Mesenchymal stem cell (in vitro differentiated cells and primary cell): ENCODE measurements at regions not wholly inside any gene's neighbourhood (a gene's known extent, or its start where the extent isn't known, plus 50 kb on each side); places are given as distances from the start of the nearest gene placed in this dataset.

Source experiments
- DNase-seq: peaks from one replicate; pipeline ENCODE4 v3.0.0-alpha.2; 2013
- H2AFZ ChIP-seq: one replicate; pipeline ENCODE4 v1.6.1; 2013; ENCODE audit warnings: low read depth, mild to moderate bottlenecking, control low read depth, inconsistent platforms, low read length, moderate library complexity
- H2AK5ac ChIP-seq: 2 replicates; pipeline ENCODE4 v1.6.1; 2013; ENCODE audit warnings: low read length, moderate library complexity, mild to moderate bottlenecking, inconsistent platforms; ENCODE audit not compliant: severe bottlenecking
- H2BK120ac ChIP-seq: one replicate; pipeline ENCODE4 v1.6.1; 2013; ENCODE audit warnings: low read depth, mild to moderate bottlenecking, inconsistent platforms, low read length, moderate library complexity
- H2BK12ac ChIP-seq, 2 experiments: one replicate each; pipeline ENCODE4 v1.6.1; 2013; ENCODE audit warnings: inconsistent platforms in 2 of 2, low read length in 2 of 2, mild to moderate bottlenecking in 2 of 2, moderate library complexity in 2 of 2, control low read depth in 1 of 2
- H2BK15ac ChIP-seq: one replicate; pipeline ENCODE4 v1.6.1; 2013; ENCODE audit warnings: mild to moderate bottlenecking, low read depth, inconsistent platforms; ENCODE audit not compliant: poor library complexity, severe bottlenecking
- H2BK5ac ChIP-seq: 2 replicates; pipeline ENCODE4 v1.6.1; 2013; ENCODE audit warnings: low read depth, mild to moderate bottlenecking, low read length, control low read depth, inconsistent platforms; ENCODE audit not compliant: poor library complexity, severe bottlenecking
- H3K14ac ChIP-seq, 2 experiments: one replicate each; pipeline ENCODE4 v1.6.1; 2013; ENCODE audit warnings: inconsistent platforms in 2 of 2, low read length in 2 of 2, control low read depth in 1 of 2, mild to moderate bottlenecking in 1 of 2, moderate library complexity in 1 of 2
- H3K18ac ChIP-seq, 2 experiments: one replicate each; pipeline ENCODE4 v1.6.1; 2013; ENCODE audit warnings: inconsistent platforms in 2 of 2, low read length in 2 of 2, control low read depth in 1 of 2, low read depth in 1 of 2, mild to moderate bottlenecking in 1 of 2
- H3K23ac ChIP-seq, 2 experiments: one replicate each; pipeline ENCODE4 v1.6.1; 2013; ENCODE audit warnings: inconsistent platforms in 2 of 2, low read length in 2 of 2, mild to moderate bottlenecking in 2 of 2, moderate library complexity in 2 of 2, control low read depth in 1 of 2
- H3K27ac ChIP-seq: 2 replicates; pipeline ENCODE4 v1.5.1; 2013; ENCODE audit warnings: mild to moderate bottlenecking, moderate library complexity, low read length, control low read depth, inconsistent platforms; ENCODE audit not compliant: poor library complexity, severe bottlenecking
- H3K27me3 ChIP-seq, 2 experiments: 2 replicates each; pipeline versions ENCODE4 v1.6.1 to v1.7.0; 2013; ENCODE audit warnings: low read length in 2 of 2, mild to moderate bottlenecking in 2 of 2, moderate library complexity in 2 of 2, control low read depth in 1 of 2, inconsistent platforms in 1 of 2; ENCODE audit not compliant: control insufficient read depth in 1 of 2, insufficient read depth in 1 of 2
- H3K36me3 ChIP-seq, 2 experiments: 2 replicates each; pipeline versions ENCODE4 v1.6.1 to v1.7.0; 2013; ENCODE audit warnings: low read length in 2 of 2, control low read depth in 1 of 2, inconsistent platforms in 1 of 2, low read depth in 1 of 2, mild to moderate bottlenecking in 1 of 2; ENCODE audit not compliant: insufficient read depth in 2 of 2, control insufficient read depth in 1 of 2
- H3K4ac ChIP-seq, 2 experiments: one replicate each; pipeline ENCODE4 v1.6.1; 2013; ENCODE audit warnings: inconsistent platforms in 2 of 2, low read length in 2 of 2, mild to moderate bottlenecking in 2 of 2, moderate library complexity in 2 of 2, control low read depth in 1 of 2, low read depth in 1 of 2
- H3K4me1 ChIP-seq: 2 replicates; pipeline ENCODE4 v1.6.1; 2013; ENCODE audit warnings: low read depth, low read length, control low read depth; ENCODE audit not compliant: control insufficient read depth, insufficient read depth
- H3K4me2 ChIP-seq: 2 replicates; pipeline ENCODE4 v1.6.1; 2013; ENCODE audit warnings: low read length, mild to moderate bottlenecking, inconsistent platforms; ENCODE audit not compliant: poor library complexity, severe bottlenecking
- H3K4me3 ChIP-seq, 2 experiments: 2 replicates each; pipeline versions ENCODE4 v1.5.1 to v1.7.0; 2013; ENCODE audit warnings: low read length in 2 of 2, mild to moderate bottlenecking in 2 of 2, control low read depth in 1 of 2, low read depth in 1 of 2; ENCODE audit not compliant: insufficient read depth in 1 of 2
- H3K79me1 ChIP-seq: replicated peaks from 2 replicates; pipeline ENCODE4 v1.6.1; 2013; ENCODE audit warnings: mild to moderate bottlenecking, control low read depth, low read length, inconsistent platforms; ENCODE audit not compliant: poor library complexity, severe bottlenecking
- H3K9ac ChIP-seq: 2 replicates; pipeline ENCODE4 v1.7.0; 2013; ENCODE audit warnings: mild to moderate bottlenecking, low read length, moderate library complexity
- H3K9me3 ChIP-seq: 2 replicates; pipeline ENCODE4 v1.7.0; 2013; ENCODE audit warnings: mild to moderate bottlenecking, low read length; ENCODE audit not compliant: control insufficient read depth
- H4K8ac ChIP-seq: one replicate; pipeline ENCODE4 v1.6.1; 2013; ENCODE audit warnings: inconsistent platforms, mild to moderate bottlenecking, low read length, moderate library complexity
- H4K91ac ChIP-seq: one replicate; pipeline ENCODE4 v1.6.1; 2013; ENCODE audit warnings: mild to moderate bottlenecking, low read length, inconsistent platforms
- WGBS: methylation state at CpG from one replicate; pipeline ENCODE4 v1.1.7; 2013; ENCODE audit warnings: mixed read lengths; 5-methylcytosine and 5-hydroxymethylcytosine counted together

DNA sequence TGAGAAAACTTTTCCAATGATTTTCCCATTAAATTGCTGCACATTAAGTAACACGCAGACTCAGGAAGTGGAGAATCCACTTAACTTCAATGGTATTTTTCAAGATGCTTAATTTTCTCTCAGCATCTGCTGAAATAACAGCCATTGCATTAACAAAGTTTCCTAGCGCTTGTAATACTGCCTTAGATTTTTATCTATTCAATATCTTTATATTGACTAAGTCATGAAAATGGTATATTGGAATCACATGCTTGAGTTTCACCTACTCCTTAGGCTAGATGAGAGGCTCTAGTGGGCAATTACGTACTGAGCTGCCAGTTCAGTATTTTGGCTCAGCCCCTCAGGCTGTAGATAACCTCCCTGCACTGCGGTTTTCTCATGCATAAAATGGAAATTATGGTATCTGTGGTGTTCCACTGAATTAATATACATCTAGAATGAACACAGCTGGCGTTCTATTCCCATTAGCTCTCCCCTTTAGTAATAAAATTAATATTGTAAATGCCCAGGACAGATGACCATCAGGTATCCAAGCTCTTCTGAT is 112.9 kb downstream of the MTX3 start:
- no peak overlapping the region for H3K4ac ChIP-seq
- no peak overlapping the region for H4K8ac ChIP-seq
- H3K27ac ChIP-seq, result no peak overlapping the region
- no peak overlapping the region for H3K9ac ChIP-seq
- H3K23ac ChIP-seq, result no peak overlapping the region
- no peak overlapping the region for H2BK15ac ChIP-seq
- no peak overlapping the region for H3K14ac ChIP-seq
- no peak for DNase-seq
- WGBS, result 86% methylated on average over 2 of the region's 5 CpGs
- H3K27me3 ChIP-seq, result peaks cover 4 to 33% of the 10 kb centered on the region in 2 experiments
- H3K9me3 ChIP-seq, result no peaks in the 10 kb centered on the region
- H3K4me3 ChIP-seq, result no peak overlapping the region
- no peaks in the 10 kb centered on the region for H3K36me3 ChIP-seq
- no peak overlapping the region for H2AFZ ChIP-seq
- H3K4me1 ChIP-seq, result no peaks in the 10 kb centered on the region
- no peak overlapping the region for H3K4me2 ChIP-seq
- H2BK5ac ChIP-seq, result no peak overlapping the region
- no peaks in the 10 kb centered on the region for H3K79me1 ChIP-seq
- no peak overlapping the region for H3K18ac ChIP-seq
- H2BK120ac ChIP-seq, result no peak overlapping the region
- H2BK12ac ChIP-seq, result no peak overlapping the region
- H2AK5ac ChIP-seq, result no peak overlapping the region
- no peak overlapping the region for H4K91ac ChIP-seq

DNA sequence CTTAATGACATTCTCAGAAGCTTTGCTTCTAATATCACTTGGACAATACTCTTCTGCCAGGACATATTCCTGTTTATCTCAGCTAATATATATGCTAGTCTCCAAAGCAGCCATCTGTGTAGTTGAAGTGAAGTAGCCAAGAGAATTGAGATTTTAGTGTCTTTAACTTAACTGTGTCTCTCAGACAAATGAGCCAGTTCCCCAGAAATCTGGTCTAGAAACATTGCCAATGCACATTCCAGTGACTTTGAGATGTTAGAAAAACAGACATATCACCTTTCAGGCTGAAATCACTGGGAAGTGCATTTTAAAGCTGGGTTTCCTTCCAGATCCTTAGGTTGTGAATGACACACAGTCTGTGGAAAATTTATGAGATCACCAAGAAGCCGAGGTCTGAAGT is 114.6 kb downstream of the MTX3 start:
- Histone ChIP-seq H4K91ac (no peak overlapping the region), H4K8ac (no peak overlapping the region)

GRCh38 chr5:79875230-79875629 is 115.8 kb downstream of the MTX3 start:
- H3K79me1 ChIP-seq, result no peaks in the 10 kb centered on the region
- 92% methylated on average over 9 of the region's 10 CpGs for WGBS
- no peak overlapping the region for H2BK5ac ChIP-seq
- H3K9ac ChIP-seq, result no peak overlapping the region
- H3K4ac ChIP-seq, result no peak overlapping the region
- no peak overlapping the region for H3K14ac ChIP-seq
- H2AFZ ChIP-seq, result no peak overlapping the region
- DNase-seq, result no peak
- H3K4me2 ChIP-seq, result no peak overlapping the region
- H3K4me1 ChIP-seq, result no peaks in the 10 kb centered on the region
- H2BK15ac ChIP-seq, result no peak overlapping the region
- no peak overlapping the region for H4K91ac ChIP-seq
- no peak overlapping the region for H2AK5ac ChIP-seq
- H3K27me3 ChIP-seq, result peaks cover 7 to 49% of the 10 kb centered on the region in 2 experiments
- no peaks in the 10 kb centered on the region for H3K36me3 ChIP-seq
- no peaks in the 10 kb centered on the region for H3K9me3 ChIP-seq
- H3K23ac ChIP-seq, result no peak overlapping the region
- no peak overlapping the region for H4K8ac ChIP-seq
- no peak overlapping the region for H2BK12ac ChIP-seq
- H3K4me3 ChIP-seq, result peak overlapping the region in 1 of 2 experiments; percentile 17
- no peak overlapping the region for H3K18ac ChIP-seq
- no peak overlapping the region for H2BK120ac ChIP-seq
- H3K27ac ChIP-seq, result no peak overlapping the region

More for the DNA sequence above, 114.6 kb downstream of the MTX3 start:
- H3K36me3 ChIP-seq, result no peaks in the 10 kb centered on the region
- no peak overlapping the region for H2BK120ac ChIP-seq
- no peak overlapping the region for H2AFZ ChIP-seq
- H3K27me3 ChIP-seq, result peaks cover 4 to 42% of the 10 kb centered on the region in 2 experiments
- H3K4ac ChIP-seq, result no peak overlapping the region
- no peak overlapping the region for H3K9ac ChIP-seq
- H3K14ac ChIP-seq, result no peak overlapping the region
- no peak for DNase-seq
- H3K4me3 ChIP-seq, result no peak overlapping the region
- no peak overlapping the region for H2BK5ac ChIP-seq
- H3K23ac ChIP-seq, result no peak overlapping the region
- no peak overlapping the region for H2BK12ac ChIP-seq
- H3K27ac ChIP-seq, result no peak overlapping the region
- no peaks in the 10 kb centered on the region for H3K79me1 ChIP-seq
- no peak overlapping the region for H2AK5ac ChIP-seq
- H3K18ac ChIP-seq, result no peak overlapping the region
- H3K4me2 ChIP-seq, result no peak overlapping the region
- 27% methylated on average over 1 of the region's 1 CpG for WGBS
- no peaks in the 10 kb centered on the region for H3K9me3 ChIP-seq
- no peak overlapping the region for H2BK15ac ChIP-seq
- no peaks in the 10 kb centered on the region for H3K4me1 ChIP-seq

DNA sequence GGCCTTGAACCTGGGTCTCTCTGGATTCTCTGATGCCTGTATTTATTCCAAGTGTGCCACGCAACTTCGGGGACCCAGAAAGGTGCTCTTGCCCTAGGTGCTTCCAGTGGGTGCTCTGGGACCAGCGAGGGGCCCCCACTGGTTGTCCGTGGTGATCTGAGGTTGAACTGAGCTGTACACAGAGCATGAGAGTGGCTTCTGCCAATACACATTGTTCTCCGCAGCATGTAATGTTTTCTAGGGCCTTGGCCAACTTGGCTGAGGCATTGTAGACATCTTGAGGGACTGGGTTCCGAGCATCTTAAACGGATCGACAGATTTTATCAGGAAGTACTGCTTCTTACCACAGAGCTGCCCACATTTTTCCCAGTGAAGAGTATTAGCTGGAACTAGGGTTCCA is 117.9 kb downstream of the MTX3 start:
- H3K27ac ChIP-seq, result no peak overlapping the region
- H3K4me1 ChIP-seq, result no peaks in the 10 kb centered on the region
- no peak overlapping the region for H3K9ac ChIP-seq
- H2AFZ ChIP-seq, result no peak overlapping the region
- H3K9me3 ChIP-seq, result no peaks in the 10 kb centered on the region
- no peak overlapping the region for H4K8ac ChIP-seq
- H4K91ac ChIP-seq, result no peak overlapping the region
- H2BK12ac ChIP-seq, result no peak overlapping the region
- no peak overlapping the region for H3K23ac ChIP-seq
- no peak for DNase-seq
- no peak overlapping the region for H3K14ac ChIP-seq
- no peak overlapping the region for H2AK5ac ChIP-seq
- H2BK5ac ChIP-seq, result no peak overlapping the region
- no peaks in the 10 kb centered on the region for H3K36me3 ChIP-seq
- 84% methylated on average over 8 of the region's 8 CpGs for WGBS
- H2BK120ac ChIP-seq, result no peak overlapping the region
- H2BK15ac ChIP-seq, result no peak overlapping the region
- H3K79me1 ChIP-seq, result no peaks in the 10 kb centered on the region
- H3K27me3 ChIP-seq, result peaks cover 16 to 55% of the 10 kb centered on the region in 2 experiments
- H3K4me3 ChIP-seq, result no peak overlapping the region
- H3K4ac ChIP-seq, result no peak overlapping the region
- no peak overlapping the region for H3K4me2 ChIP-seq
- H3K18ac ChIP-seq, result no peak overlapping the region
